ENCODE measurements at regions not wholly inside any gene's neighbourhood (a gene's known extent, or its start where the extent isn't known, plus 50 kb on each side); places are given as distances from the start of the nearest gene placed in this dataset.

- TF ChIP-seq CTCF (IDR thresholded peaks at IDR 0.05; ENCODE audit: insufficient read depth, low read length, poor library complexity, severe bottlenecking) (no peak), EZH2phosphoT487 (conservative IDR thresholded peaks at IDR 0.05; ENCODE audit: low read length) (no peak)
These were observed 257.6 kb downstream of the DLEU7 start for GRCh38 chr13:50585674-50586413.

All from SU-DHL-6 (cell line).